ENCODE measurements at regions not wholly inside any gene's neighbourhood (a gene's known extent, or its start where the extent isn't known, plus 50 kb on each side); places are given as distances from the start of the nearest gene placed in this dataset.

DNA sequence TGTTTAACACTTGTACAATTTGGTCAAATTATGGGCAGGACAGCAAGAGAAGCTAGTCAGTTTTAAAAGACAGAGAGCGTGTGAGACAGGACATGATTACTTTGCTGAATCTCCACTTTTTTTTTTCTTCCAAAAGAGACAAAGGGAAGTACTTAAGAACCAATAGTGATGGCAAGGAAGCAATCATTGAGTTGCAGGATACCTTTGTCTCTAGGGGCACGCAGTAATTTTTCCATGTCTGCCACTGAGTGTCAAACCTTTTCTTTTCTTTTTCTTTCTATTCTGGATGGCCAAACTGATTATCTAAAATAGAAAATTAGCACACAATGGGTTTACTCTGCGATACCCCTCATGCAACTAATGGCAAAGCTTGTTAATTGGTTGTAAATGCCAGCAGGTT lies 533.0 kb downstream of the PLCL1 start:
- TF ChIP-seq CTCF (IDR thresholded peaks at IDR 0.05): no peak
- no peak for TF ChIP-seq EZH2 (IDR thresholded peaks at IDR 0.05; ENCODE audit: borderline replicate concordance, insufficient read depth, low read depth, low read length, poor library complexity, severe bottlenecking)
- Histone ChIP-seq H3K27me3 (replicated peaks in 1 of 4; ENCODE audit: control extremely low read depth in 1 of 4, control insufficient read depth in 3 of 4, insufficient read depth in 4 of 4, low read length in 3 of 4) (no peaks in the 10 kb centered on the region), H2AFZ (ENCODE audit: insufficient read depth, low read depth, low read length, poor library complexity, severe bottlenecking) (no peak overlapping the region), H3K9me3 (ENCODE audit: control extremely low read depth in 1 of 3, control insufficient read depth in 2 of 3, insufficient read depth in 1 of 3, low read length in 2 of 3) (no peaks in the 10 kb centered on the region), H3K36me3 (replicated peaks in 1 of 2; ENCODE audit: control extremely low read depth in 1 of 2, control insufficient read depth in 1 of 2, extremely low read depth in 1 of 2, insufficient read depth in 2 of 2, low read length in 1 of 2) (no peaks in the 10 kb centered on the region), H3K79me2 (ENCODE audit: control insufficient read depth, insufficient read depth, low read length) (no peaks in the 10 kb centered on the region), H3K4me1 (ENCODE audit: control insufficient read depth in 2 of 2, insufficient read depth in 2 of 2, low read length in 2 of 2) (no peaks in the 10 kb centered on the region), H3K4me2 (replicated peaks; ENCODE audit: low read depth, low read length, poor library complexity, severe bottlenecking) (no peak overlapping the region), H3K9ac (ENCODE audit: low read length) (no peak overlapping the region), H3K4me3 (ENCODE audit: control extremely low read depth in 1 of 5, extremely low read depth in 1 of 5, insufficient read depth in 1 of 5, low read depth in 2 of 5, low read length in 4 of 5) (no peak overlapping the region), H4K20me1 (ENCODE audit: control insufficient read depth, insufficient read depth, low read length, poor library complexity, severe bottlenecking) (no peaks in the 10 kb centered on the region), H3K27ac (ENCODE audit: low read length in 2 of 2) (no peak overlapping the region)
- intact Hi-C loops (cut with micrococcal nuclease): no loop called here
- H3K4me1 Mint-ChIP-seq: no peaks in the 10 kb centered on the region
- no peak overlapping the region for H3K27ac Mint-ChIP-seq
- H3K4me3 Mint-ChIP-seq: no peak overlapping the region
- CTCF ChIA-PET: interaction anchor here (0.6 to 3.3 kb wide), 2 partner anchors 41 to 575 kb away, joined by 3 to 12 read pairs; no protein-coding TSS in a partner anchor
- POLR2A ChIA-PET: no interaction called here
- no peak for ATAC-seq (ENCODE audit: low read depth)
- DNase-seq: no peak
- H3K27me3 Mint-ChIP-seq: peaks cover 13% of the 10 kb centered on the region
- no peaks in the 10 kb centered on the region for H3K9me3 Mint-ChIP-seq (ENCODE audit: insufficient read depth)
- WGBS (ENCODE audit: insufficient coverage): no CpG with 5 or more reads among the region's 3 CpGs

- TF ChIP-seq CTCF (IDR thresholded peaks at IDR 0.05) (no peak), EZH2 (IDR thresholded peaks at IDR 0.05; ENCODE audit: borderline replicate concordance, insufficient read depth, low read depth, low read length, poor library complexity, severe bottlenecking) (no peak)
- Mint-ChIP-seq H3K9me3 (ENCODE audit: insufficient read depth) (no peaks in the 10 kb centered on the region), H3K27ac (no peak overlapping the region), H3K4me1 (peaks cover 6% of the 10 kb centered on the region), H3K4me3 (no peak overlapping the region), H3K27me3 (peaks cover 22% of the 10 kb centered on the region)
- H3K79me2 ChIP-seq (ENCODE audit: control insufficient read depth, insufficient read depth, low read length): no peaks in the 10 kb centered on the region
- no peak overlapping the region for H3K9ac ChIP-seq (ENCODE audit: low read length)
- DNase-seq (no peak), ATAC-seq (ENCODE audit: low read depth) (no peak)
- H3K4me3 ChIP-seq (ENCODE audit: control extremely low read depth in 1 of 5, extremely low read depth in 1 of 5, insufficient read depth in 1 of 5, low read depth in 2 of 5, low read length in 4 of 5): no peak overlapping the region
- H3K27me3 ChIP-seq (replicated peaks in 1 of 4; ENCODE audit: control extremely low read depth in 1 of 4, control insufficient read depth in 3 of 4, insufficient read depth in 4 of 4, low read length in 3 of 4): peaks cover 0 to 2% (median 0%) of the 10 kb centered on the region in 4 experiments
- POLR2A ChIA-PET: no interaction called here
- peaks cover 0 to 7% of the 10 kb centered on the region in 2 donors for H3K4me1 ChIP-seq (ENCODE audit: control insufficient read depth in 2 of 2, insufficient read depth in 2 of 2, low read length in 2 of 2)
- H3K9me3 ChIP-seq (ENCODE audit: control extremely low read depth in 1 of 3, control insufficient read depth in 2 of 3, insufficient read depth in 1 of 3, low read length in 2 of 3): no peaks in the 10 kb centered on the region
- H3K36me3 ChIP-seq (replicated peaks in 1 of 2; ENCODE audit: control extremely low read depth in 1 of 2, control insufficient read depth in 1 of 2, extremely low read depth in 1 of 2, insufficient read depth in 2 of 2, low read length in 1 of 2): no peaks in the 10 kb centered on the region
- H2AFZ ChIP-seq (ENCODE audit: insufficient read depth, low read depth, low read length, poor library complexity, severe bottlenecking): no peak overlapping the region
- CTCF ChIA-PET: no interaction called here
- intact Hi-C loops (cut with micrococcal nuclease): no loop called here
- no peak overlapping the region for H3K27ac ChIP-seq (ENCODE audit: low read length in 2 of 2)
- no CpG with 5 or more reads among the region's 2 CpGs for WGBS (ENCODE audit: insufficient coverage)
- no peak overlapping the region for H3K4me2 ChIP-seq (replicated peaks; ENCODE audit: low read depth, low read length, poor library complexity, severe bottlenecking)
- H4K20me1 ChIP-seq (ENCODE audit: control insufficient read depth, insufficient read depth, low read length, poor library complexity, severe bottlenecking): no peaks in the 10 kb centered on the region
Observed at GRCh38 chr2:198328454-198328853, 524.1 kb downstream of the PLCL1 start.
